ENCODE measurements at regions not wholly inside any gene's neighbourhood (a gene's known extent, or its start where the extent isn't known, plus 50 kb on each side); places are given as distances from the start of the nearest gene placed in this dataset.
"Not testable (repeated sequence)": the region's sequence is repeated elsewhere in the genome, so short reads cannot be mapped to it uniquely, and the experiment has no call there.

DNA sequence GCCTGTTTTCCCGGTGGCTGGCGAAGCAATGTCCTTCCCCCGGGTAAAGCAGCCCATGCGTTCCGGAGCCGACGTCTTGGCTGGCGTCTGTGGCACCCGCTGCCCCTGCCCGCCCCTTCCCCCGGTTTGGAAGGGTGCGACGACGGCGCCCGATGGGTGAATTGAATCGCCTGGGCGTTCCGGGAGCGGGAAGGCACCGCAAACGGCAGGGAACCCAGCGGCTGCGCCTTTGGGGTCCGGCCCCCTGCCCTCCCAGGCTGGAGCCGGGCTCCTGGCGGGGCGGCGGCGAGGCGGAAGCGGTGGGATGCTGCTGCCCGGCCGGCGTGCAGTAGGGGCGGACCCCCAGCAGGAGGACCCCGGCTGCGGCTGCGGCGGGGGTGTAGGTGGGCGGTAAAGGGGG lies 123.6 kb upstream of the RHOU start:
- DNase-seq: not testable (repeated sequence)

DNA sequence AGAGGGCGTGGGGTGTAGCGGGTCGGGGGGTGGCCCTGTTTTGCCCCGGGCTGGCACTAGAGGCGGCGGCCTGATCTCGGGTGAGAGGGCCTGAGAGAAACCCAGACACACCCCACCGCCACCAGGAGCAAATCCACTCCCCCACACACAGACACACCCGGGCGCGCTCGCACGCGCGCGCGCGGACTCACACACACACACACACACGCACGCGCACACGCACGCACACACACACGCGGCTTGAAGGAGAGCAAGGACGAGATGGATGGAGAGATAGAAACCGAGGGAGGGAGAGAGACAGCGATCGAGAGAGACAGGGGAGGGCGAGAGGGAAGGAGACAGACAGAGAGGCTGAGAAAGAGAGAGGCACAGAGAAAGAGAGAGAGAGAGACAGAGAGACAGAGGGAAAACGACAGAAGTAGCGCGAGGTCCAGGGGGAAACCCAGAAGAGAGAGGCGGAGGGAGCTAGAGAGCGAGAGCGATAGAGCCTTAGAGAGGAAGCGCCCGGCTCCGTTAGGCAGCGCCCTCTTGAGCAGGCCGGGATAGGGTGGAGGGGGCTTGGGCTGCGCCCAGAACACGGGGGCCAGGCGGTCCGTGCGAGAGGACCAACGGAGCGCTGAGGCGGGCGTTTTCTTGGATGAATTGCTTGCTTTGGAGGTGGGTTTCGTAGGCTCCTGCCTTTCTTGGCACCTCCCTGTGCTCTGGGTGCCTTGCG lies 113.1 kb upstream of the RHOU start:
- DNase-seq: not testable (repeated sequence)

- not testable (repeated sequence) for DNase-seq
Measured at GRCh38 chr1:228626481-228626880, 108.8 kb upstream of the RHOU start.

DNA sequence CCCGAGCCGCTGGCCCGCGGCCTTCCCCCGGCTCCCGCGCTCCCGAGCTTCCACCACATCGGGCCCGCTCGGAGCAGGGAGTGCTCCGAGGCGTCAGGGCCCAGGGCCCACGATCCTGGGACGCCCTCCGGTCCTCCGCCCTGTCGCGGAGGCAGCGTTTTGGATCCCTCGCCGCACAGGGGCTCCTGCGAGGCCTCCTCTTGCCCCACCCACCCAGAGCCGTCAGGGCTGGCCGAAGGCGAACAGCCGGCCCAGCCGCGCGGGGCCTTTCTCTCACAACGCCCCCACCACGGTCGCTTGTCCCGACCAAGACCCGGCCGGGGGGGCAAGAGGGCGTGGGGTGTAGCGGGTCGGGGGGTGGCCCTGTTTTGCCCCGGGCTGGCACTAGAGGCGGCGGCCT lies 102.4 kb upstream of the RHOU start:
- DNase-seq: peak; percentile 20

DNA sequence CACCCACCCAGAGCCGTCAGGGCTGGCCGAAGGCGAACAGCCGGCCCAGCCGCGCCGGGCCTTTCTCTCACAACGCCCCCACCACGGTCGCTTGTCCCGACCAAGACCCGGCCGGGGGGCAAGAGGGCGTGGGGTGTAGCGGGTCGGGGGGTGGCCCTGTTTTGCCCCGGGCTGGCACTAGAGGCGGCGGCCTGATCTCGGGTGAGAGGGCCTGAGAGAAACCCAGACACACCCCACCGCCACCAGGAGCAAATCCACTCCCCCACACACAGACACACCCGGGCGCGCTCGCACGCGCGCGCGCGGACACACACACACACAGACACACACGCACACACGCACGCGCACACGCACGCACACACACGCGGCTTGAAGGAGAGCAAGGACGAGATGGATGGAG lies 100.0 kb upstream of the RHOU start:
- DNase-seq: peak; percentile 66

DNA sequence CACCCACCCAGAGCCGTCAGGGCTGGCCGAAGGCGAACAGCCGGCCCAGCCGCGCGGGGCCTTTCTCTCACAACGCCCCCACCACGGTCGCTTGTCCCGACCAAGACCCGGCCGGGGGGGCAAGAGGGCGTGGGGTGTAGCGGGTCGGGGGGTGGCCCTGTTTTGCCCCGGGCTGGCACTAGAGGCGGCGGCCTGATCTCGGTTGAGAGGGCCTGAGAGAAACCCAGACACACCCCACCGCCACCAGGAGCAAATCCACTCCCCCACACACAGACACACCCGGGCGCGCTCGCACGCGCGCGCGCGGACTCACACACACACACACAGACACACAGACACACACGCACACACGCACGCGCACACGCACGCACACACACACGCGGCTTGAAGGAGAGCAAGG lies 97.8 kb upstream of the RHOU start:
- peak; percentile 24 for DNase-seq

DNA sequence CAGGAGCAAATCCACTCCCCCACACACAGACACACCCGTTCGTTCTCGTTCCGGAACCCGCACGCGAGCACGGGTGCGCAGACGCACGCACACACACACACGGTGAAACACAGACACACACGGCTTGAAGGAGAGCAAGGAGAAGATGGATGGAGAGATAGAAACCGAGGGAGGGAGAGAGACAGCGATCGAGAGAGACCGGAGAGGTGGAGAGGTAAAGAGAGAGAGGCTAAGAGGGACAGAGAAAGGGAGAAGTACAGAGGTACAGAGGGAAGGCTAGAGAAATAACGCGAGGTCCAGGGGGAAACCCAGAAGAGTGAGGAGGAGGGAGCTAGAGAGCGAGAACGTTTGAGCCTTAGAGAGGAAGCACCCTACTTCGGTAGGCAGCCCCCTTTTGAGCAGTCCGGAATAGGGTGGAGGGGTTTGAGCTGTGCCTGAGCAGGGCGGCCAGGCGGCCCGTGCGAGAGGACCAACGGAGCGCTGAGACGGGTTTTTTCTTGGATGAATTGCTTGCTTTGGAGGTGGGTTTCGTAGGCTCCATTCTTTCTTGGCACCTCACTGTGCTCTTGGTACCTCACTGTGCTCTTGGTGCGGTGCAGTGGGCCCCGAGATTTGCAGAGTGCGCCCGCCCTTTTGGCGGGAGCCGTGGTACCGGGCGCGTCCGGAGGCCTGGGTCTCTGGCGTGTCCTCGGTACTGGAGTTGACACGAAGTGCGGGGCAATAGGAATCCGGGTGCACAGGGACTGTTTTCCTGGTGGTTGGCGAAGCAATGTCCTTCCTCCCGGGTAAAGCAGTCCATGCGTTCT lies 88.4 kb upstream of the RHOU start:
- DNase-seq: peak; percentile 57

- peak; percentile 34 for DNase-seq
Measured at GRCh38 chr1:228647523-228648444, 87.5 kb upstream of the RHOU start.

GRCh38 chr1:228648647-228649383 lies 86.5 kb upstream of the RHOU start:
- DNase-seq: no peak

DNA sequence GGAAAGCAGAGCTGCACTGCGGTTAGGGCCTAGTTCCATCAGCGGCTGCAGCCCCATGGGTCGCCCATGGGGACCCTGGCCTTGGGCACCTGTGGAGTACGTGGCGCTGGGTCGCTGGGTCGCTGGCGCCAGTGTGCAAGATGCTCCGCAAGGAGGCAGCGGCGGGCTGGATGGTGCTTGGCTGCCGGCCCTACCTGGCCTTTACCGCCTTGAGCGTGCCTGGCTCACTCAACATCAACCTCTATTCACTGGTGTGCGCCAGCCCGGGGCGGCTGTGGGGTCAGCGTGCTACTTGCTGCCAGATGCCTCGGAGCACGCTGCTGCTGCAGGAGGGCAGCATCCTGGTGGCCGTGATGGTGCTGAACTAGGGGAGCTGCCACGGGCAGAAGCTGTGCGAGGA lies 85.1 kb upstream of the RHOU start:
- no peak for DNase-seq

GRCh38 chr1:228650946-228651345 lies 84.3 kb upstream of the RHOU start:
- no peak for DNase-seq

DNA sequence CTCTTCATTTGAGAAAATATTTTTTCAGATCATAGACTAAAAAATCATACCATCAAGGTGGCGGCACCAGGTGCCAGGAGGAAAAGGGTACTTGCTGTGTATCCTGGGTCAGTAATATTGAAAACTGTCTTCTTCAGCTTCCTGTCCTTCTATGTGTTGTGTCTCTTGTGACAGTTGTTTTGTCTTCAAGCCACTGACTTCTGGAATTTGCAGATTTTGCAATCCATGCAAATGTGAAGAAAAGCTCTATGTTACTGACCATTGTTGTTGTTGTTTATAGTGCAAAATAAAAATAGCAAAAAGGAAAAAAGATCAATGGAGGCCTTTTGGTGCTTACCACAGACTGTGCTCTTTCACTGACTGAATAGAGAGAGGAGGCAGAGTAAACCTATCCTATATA lies 83.2 kb upstream of the RHOU start:
- no peak for DNase-seq

- DNase-seq: not testable (repeated sequence)
Measured at GRCh38 chr1:228653057-228653456, 82.2 kb upstream of the RHOU start.

DNA sequence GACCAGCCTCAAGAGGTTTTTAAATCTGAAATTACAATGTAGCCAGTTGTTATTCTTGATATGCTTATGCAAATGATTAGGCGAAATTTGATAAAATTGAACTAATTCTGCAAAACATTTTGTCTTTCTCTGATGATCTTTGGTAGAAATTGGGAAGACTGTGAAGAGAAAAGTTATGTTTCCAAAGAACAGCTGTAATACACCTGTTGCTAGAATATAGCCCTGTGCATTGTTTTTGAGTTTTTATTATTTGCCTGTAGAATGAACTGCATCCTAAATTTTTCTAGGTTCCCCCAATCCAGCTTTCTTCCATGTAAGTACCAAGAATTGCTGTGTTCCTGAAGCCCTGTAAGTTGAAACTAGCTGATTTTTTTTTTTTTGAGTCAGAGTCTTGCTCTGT lies 81.5 kb upstream of the RHOU start:
- no peak for DNase-seq

DNA sequence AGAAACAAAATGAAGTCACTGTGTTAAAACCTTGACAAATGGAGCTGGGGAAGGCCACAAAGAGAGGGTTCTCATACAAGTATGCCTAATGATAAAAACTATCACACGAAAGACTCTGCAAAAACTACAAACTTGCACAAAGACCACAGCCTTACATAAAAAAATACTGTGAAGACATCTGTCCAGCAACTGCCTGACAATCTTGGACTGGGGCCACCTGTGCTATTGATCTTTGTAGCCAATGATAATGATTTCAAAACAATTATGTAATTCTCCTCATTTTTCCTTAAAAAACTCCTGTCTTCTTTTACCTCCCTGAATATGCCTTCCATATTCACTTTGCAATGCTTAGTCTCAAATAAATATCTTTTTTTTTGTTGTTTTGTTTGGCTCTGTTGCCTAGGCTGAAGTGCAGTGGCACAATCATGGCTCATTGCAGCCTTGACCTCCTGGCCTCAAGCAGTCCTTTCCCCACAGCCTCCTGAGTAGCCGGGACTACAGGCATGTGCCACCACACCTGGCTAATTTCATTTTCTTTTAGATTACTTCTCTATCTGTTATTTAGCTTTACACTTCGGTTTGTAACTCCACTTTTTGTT lies 79.4 kb upstream of the RHOU start:
- no peak for DNase-seq

DNA sequence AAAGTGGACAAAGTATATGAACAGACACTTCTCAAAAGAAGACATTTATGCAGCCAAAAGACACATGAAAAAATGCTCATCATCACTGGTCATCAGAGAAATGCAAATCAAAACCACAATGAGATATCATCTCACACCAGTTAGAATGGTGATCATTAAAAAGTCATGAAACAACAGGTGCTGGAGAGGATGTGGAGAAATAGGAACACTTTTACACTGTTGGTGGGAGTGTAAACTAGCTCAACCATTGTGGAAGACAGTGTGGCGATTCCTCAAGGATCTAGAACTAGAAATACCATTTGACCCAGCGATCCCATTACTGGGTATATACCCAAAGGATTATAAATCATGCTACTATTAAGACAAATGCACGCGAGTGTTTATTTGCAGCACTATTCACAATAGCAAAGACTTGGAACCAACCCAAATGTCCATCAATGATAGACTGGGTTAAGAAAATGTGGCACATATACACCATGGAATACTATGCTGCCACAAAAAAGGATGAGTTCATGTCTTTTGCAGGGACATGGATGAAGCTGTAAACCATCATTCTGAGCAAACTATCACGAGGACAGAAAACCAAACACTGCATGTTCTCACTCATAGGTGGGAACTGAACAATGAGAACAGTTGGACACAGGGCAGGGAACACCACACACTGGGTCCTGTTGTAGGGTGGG lies 73.1 kb upstream of the RHOU start:
- not testable (repeated sequence) for DNase-seq

DNA sequence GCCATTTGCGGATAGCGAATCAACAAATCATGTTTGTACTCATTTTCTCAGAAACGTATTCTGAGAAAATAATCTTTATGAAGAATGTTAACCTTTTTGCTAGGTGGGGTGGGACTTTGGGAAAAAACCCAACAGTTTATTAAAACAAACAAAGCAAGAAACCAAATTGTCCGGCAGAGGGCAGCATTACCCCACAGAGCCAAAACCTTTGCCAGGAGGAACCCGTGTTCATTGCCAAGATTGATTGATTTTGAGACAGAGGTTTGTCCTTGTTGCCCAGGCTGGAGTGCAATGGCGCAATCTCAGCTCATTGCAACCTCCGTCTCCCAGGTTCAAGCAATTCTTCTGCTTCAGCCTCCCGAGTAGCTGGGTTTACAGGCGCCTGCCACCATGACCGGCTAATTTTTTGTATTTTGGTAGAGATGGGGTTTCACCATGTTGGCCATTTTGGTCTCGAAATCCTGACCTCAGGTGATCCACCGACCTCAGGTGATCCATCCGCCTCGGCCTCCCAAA lies 70.8 kb upstream of the RHOU start:
- DNase-seq: peak; percentile 78

DNA sequence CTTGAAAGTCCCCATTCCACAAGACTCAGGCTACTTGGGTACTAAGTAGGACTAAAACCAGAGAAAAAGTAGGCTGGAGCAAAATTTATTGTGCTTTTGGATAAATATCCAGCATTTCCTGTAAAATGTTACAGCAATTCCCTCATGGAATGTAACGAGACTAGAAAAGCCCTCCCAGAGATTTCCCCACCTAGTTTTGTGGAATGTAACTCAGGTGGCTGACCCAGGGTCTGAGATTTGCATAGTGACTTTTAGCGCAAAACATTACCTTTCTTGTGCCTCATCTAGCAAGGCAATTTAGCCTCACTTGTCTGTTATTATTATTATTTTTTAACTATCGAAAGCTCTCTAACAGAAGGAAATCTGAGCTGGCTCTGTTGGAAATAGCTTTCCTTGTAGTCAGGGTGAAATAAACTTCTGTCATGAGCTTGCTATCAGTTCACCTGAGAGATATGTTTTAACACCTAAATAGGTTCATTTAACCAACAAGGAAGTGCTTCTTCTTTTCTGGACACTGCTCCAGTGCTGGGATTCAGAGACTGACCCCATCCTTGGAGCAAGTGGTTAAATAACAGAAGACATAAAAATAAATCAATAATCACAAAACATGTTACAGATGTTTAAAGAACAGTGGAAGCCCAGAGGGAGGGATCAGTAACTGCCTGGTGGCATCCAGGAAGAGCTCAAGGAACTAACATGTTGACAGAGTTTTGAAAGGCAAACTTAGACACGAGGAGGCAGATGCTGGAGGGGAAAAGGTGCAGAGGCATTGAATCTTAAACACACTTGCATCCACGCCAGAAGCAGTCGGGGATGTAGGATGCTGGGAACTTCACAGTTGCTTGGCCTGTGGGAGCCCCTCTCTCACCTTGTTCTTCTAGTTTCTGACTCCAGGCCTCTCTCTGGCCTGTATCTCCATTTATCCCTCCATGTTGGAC lies 68.3 kb upstream of the RHOU start:
- DNase-seq: no peak

DNA sequence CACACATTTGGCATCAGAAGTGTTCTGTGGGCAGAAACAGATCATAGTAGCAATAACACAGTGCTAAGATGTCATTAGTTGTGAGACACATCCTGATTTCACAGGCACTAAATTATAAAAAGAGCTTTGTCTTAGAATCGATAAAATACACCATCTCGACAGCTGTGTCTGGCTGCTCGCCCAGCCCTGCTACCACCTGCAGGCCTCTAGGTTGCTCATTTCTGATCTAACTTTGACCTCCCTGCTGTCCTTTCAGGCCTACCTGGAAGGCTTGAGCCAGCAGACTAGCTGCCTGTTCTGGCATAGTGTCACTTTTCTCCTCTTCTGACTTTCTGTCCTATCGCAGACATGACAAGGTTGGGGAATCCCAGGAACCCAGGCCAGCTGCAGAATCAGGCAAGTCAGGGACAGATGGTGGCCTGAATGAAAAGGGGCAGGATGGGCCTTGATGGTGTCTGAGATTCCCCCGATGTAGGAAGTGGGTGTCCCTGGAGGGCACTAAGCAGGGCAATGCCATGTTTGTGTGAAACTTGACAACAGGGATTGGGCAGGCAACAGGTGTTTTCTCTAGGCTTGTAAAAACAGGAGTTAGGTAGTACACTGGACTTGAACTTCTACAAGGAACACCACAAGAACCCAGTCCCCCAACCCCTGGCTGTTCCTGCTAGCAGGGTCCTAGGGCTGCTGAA lies 66.6 kb upstream of the RHOU start:
- DNase-seq: no peak

GRCh38 chr1:228669242-228669585 lies 66.1 kb upstream of the RHOU start:
- DNase-seq: no peak

Measured in activated T-cell treated with anti-CD3 and anti-CD28 coated beads, Interleukin-2, amount 50 U/mL, for 1 hour (primary cell).